GM10248 (cell line): ENCODE measurements at regions not wholly inside any gene's neighbourhood (a gene's known extent, or its start where the extent isn't known, plus 50 kb on each side); places are given as distances from the start of the nearest gene placed in this dataset.

Source experiments
- CTCF ChIA-PET: fragments of 300-600 bp; sonication (Branson Sonifier 250); formaldehyde crosslinking; extraction: SDS; loops from one replicate; lab custom pipeline; 2021; ENCODE audit warnings: antibody characterized with exemption; lab: Yijun Ruan, JAX
- POLR2A ChIA-PET: fragments of 350-650 bp; sonication (Branson Sonifier 250); formaldehyde crosslinking; extraction: SDS; loops from one replicate; lab custom pipeline; 2020; ENCODE audit warnings: antibody characterized with exemption; lab: Yijun Ruan, JAX
- DNase-seq: peaks from one replicate; pipeline ENCODE4 v3.0.0; 2012; ENCODE audit errors: extremely low spot score
- TF ChIP-seq, protein P1 (sequence below): IDR thresholded peaks from 2 replicates; pipeline ENCODE4 v1.5.1; 2012; ENCODE audit warnings: mild to moderate bottlenecking, low read depth; ENCODE audit errors: extremely low read depth, missing control alignments, control extremely low read depth

DNA sequence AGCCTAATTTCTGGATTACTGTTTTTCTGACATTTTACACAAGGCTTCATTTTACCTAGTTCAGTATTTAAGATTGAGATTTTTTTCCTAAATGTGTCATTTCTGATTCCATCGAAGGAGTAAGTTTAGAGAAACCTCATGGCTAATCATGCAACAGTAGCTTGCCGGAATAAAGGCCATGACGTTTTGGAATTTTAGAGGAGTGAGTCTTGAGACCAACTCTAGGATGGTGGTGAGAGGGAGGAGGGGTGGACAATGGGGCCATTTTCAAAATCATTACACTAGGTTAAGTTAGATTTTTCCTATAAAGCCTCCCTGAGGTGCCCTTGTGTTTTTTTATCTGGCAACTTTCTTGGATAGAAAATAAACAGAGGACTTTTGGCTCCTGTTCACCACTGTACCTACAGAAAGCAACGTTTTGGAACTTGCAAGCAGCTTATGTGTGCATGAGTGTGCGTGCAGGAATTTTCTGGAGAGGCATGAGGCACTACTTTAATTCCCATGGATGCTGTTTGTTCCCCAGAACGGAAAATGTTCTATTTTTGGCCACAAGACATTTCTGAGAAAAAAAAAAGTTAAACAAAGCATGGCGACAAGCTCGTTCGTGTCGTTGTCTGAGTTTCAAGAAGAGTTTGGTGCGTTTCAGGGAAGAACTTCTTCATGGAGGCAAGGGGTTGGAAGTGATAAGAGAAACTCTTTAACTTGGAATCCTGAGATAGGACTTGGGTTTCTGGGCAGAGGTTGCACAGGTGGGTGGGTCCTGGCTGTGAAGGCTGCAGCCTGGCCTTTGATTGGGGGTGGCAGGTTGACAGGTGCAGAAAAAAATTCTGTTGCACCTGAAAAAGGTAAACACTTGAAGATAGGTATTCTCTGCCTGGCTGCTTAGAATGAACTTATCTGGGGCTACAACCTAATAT, 178.1 kb downstream of the PTEN start:
- DNase-seq: no peak
- CTCF ChIA-PET: interaction anchor here (1.4 kb wide), 1 partner anchor 13 kb away, joined by 3 read pairs; no protein-coding TSS in a partner anchor
- POLR2A ChIA-PET: no interaction called here
- TF ChIP-seq, protein P1, sequence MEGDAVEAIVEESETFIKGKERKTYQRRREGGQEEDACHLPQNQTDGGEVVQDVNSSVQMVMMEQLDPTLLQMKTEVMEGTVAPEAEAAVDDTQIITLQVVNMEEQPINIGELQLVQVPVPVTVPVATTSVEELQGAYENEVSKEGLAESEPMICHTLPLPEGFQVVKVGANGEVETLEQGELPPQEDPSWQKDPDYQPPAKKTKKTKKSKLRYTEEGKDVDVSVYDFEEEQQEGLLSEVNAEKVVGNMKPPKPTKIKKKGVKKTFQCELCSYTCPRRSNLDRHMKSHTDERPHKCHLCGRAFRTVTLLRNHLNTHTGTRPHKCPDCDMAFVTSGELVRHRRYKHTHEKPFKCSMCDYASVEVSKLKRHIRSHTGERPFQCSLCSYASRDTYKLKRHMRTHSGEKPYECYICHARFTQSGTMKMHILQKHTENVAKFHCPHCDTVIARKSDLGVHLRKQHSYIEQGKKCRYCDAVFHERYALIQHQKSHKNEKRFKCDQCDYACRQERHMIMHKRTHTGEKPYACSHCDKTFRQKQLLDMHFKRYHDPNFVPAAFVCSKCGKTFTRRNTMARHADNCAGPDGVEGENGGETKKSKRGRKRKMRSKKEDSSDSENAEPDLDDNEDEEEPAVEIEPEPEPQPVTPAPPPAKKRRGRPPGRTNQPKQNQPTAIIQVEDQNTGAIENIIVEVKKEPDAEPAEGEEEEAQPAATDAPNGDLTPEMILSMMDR: no peak

DNA sequence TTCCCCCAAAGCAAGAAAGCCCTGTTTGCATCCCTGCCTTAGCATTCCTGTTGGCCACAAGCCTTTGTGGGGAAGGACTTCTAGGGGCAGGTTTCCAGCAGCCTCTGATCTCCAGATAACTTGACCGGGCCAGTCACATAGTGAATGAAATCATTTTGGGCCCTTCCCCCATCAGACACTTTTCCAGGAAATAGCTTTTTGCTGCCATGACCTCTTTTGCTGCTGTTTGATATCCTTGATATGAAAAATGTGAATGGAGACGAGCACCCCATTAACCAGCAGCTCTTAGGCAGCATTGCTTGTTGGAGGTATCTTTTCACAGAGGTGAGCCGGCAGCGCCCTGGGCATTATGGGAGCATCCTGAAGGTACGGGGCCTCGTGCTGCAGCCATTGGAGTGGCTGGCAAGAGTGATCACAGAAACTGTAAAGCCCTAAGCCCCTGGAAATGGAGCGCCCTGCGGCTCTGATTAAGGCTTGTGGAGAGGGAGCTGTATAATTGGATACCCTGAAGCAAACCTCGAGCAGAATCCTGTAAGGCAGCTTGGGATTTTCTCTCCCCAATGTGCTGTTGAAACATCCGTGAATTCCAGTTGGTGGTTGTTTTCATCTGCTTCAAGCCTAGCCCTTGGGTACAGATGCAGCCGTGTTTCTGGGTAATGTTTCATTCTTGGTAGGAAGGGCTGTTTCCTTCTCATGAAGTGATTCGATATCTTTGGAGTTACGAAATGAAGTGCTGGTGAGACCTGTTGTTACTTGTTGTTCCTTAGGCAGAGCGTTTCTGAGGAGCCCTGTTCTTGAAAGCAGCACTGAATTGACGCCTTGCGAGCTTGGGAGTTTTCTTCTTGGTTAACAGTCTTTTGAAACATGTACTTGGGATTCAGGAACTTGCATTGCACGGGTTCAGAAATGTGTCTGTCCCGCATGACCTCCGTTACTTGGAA, 179.0 kb downstream of the PTEN start:
- ChIA-PET POLR2A (no interaction called here), CTCF (interaction anchor here (1.4 kb wide), 1 partner anchor 12 kb away, joined by 3 read pairs; no protein-coding TSS in a partner anchor)
- no peak for DNase-seq
- TF ChIP-seq, protein P1: no peak

DNA sequence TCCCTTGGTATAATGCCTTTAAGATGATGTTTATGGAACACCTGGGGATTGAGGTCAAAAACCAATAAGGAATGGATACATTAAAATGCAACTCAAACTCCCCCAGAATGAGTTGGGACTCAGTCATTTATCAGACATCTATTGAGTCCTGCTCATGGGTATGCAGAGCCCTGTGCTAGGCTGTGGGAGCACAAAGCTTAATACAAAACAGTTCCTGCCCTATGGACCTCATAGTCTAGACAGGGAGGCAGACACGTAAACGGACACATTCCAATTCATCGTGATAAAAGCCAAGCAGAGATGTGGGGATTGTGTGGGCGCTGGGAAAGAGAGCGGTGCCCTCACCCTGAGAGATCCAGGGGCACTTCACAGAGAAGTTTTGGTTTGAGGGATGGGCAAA, 181.7 kb downstream of the PTEN start:
- ChIA-PET POLR2A (no interaction called here), CTCF (no interaction called here)
- no peak for DNase-seq
- TF ChIP-seq, protein P1: no peak

DNA sequence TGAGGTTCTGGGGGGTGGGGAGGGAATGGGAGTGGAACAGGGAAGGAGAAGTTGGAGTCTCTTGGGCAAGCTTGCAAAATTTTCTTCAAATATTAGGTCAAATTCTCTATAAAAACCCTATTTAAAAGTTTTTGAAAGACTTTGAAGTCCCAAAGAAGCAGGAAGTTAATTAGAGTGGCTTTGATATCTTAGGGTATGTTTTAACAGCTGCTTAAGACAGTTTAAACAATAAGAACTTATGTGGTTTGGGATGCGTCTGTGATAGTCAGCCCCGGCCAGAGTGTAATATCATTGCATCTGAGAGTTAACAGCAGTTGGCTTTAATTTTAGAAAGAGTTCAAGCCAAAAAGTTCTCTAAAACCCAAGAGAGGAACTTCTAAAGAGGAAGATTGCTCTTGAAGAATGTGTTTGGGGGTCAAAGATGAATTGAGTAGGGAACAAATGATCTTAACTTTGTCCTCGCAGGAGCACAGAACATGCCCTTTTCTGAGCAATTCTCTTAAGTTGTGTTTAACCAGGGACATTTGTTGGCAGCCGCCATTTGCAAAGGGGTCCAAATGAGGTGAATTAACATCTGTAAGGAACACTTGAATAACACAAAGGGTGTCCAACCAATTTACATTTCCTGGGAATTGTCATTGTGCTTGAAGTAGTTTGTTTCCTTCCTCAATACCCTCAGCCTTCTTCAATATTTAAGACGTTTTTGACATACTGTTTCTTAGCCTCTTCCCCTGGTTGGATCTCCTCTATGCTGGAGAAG, 182.4 kb downstream of the PTEN start:
- ChIA-PET POLR2A (no interaction called here), CTCF (no interaction called here)
- TF ChIP-seq, protein P1: no peak
- DNase-seq: no peak

DNA sequence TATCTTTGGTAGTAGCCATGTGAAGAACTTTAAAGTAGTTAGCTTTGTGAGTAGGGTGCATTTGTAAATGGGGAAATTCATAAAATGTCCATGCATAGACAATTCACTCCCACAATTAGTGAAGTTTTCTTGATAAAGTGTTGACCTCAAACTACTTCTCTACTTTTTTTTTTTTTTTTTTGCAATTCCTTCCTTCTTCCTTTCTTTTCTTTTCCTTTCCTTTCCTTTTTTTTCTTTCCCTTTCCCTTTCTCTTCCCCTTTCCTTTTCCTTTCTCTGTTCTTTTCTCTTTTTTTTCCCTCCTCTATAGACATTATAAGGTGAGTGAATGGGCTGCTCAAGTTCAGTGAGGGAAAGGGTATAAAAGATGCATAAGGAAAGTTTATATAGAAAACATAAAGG, 184.2 kb downstream of the PTEN start:
- TF ChIP-seq, protein P1: no peak
- POLR2A ChIA-PET: no interaction called here
- CTCF ChIA-PET: interaction anchor here (1.3 kb wide), 1 partner anchor 12 kb away, joined by 5 read pairs; no protein-coding TSS in a partner anchor
- DNase-seq: no peak
